ENCODE measurements at regions not wholly inside any gene's neighbourhood (a gene's known extent, or its start where the extent isn't known, plus 50 kb on each side); places are given as distances from the start of the nearest gene placed in this dataset.

GRCh38 chr9:80948066-80948465 is 741.3 kb downstream of the TLE1 start:
- Histone ChIP-seq H3K9me3 (replicated peaks; ENCODE audit: insufficient read depth, low read length) (no peaks in the 10 kb centered on the region), H4K20me1 (ENCODE audit: insufficient read depth, low read length) (no peaks in the 10 kb centered on the region), H3K4me2 (ENCODE audit: low read depth, low read length) (no peak overlapping the region), H3K36me3 (replicated peaks; ENCODE audit: insufficient read depth, low read length) (no peaks in the 10 kb centered on the region), H3K4me1 (ENCODE audit: low read length) (no peaks in the 10 kb centered on the region), H3K9ac (ENCODE audit: low read length) (no peak overlapping the region), H3K4me3 (ENCODE audit: low read length) (no peak overlapping the region), H3K79me2 (ENCODE audit: low read length) (no peaks in the 10 kb centered on the region), H3K9me2 (replicated peaks; ENCODE audit: insufficient read depth, low read length) (no peaks in the 10 kb centered on the region), H3K27me3 (replicated peaks; ENCODE audit: insufficient read depth, low read length) (no peaks in the 10 kb centered on the region), H3K27ac (ENCODE audit: low read length) (no peak overlapping the region), H2AFZ (ENCODE audit: low read length) (no peak overlapping the region), H3F3A (ENCODE audit: insufficient read depth, low read length) (no peaks in the 10 kb centered on the region)
- DNase-seq = no peak
- no peak for TF ChIP-seq EZH2 (optimal IDR thresholded peaks at IDR 0.05; ENCODE audit: low read depth, low read length)
- no peak for TF ChIP-seq CTCF (IDR thresholded peaks at IDR 0.05; ENCODE audit: low read length)
- TF ChIP-seq EZH2phosphoT487 (IDR thresholded peaks at IDR 0.05; ENCODE audit: low read length) = no peak

GRCh38 chr9:80946496-80947170 is 742.7 kb downstream of the TLE1 start:
- H3K79me2 ChIP-seq (ENCODE audit: low read length) = no peaks in the 10 kb centered on the region
- no peaks in the 10 kb centered on the region for H3K9me3 ChIP-seq (replicated peaks; ENCODE audit: insufficient read depth, low read length)
- H3K27me3 ChIP-seq (replicated peaks; ENCODE audit: insufficient read depth, low read length) = no peaks in the 10 kb centered on the region
- H3K9me2 ChIP-seq (replicated peaks; ENCODE audit: insufficient read depth, low read length) = no peaks in the 10 kb centered on the region
- no peaks in the 10 kb centered on the region for H3F3A ChIP-seq (ENCODE audit: insufficient read depth, low read length)
- H3K4me2 ChIP-seq (ENCODE audit: low read depth, low read length) = no peak overlapping the region
- no peak overlapping the region for H3K27ac ChIP-seq (ENCODE audit: low read length)
- DNase-seq = no peak
- TF ChIP-seq CTCF (IDR thresholded peaks at IDR 0.05; ENCODE audit: low read length) (no peak), EZH2phosphoT487 (IDR thresholded peaks at IDR 0.05; ENCODE audit: low read length) (no peak), EZH2 (optimal IDR thresholded peaks at IDR 0.05; ENCODE audit: low read depth, low read length) (no peak)
- no peaks in the 10 kb centered on the region for H3K36me3 ChIP-seq (replicated peaks; ENCODE audit: insufficient read depth, low read length)
- H3K4me3 ChIP-seq (ENCODE audit: low read length) = no peak overlapping the region
- no peaks in the 10 kb centered on the region for H4K20me1 ChIP-seq (ENCODE audit: insufficient read depth, low read length)
- H2AFZ ChIP-seq (ENCODE audit: low read length) = no peak overlapping the region
- H3K9ac ChIP-seq (ENCODE audit: low read length) = no peak overlapping the region
- H3K4me1 ChIP-seq (ENCODE audit: low read length) = no peaks in the 10 kb centered on the region

GRCh38 chr9:80945436-80945835 is 743.9 kb downstream of the TLE1 start:
- Histone ChIP-seq H3K36me3 (replicated peaks; ENCODE audit: insufficient read depth, low read length) (no peaks in the 10 kb centered on the region), H2AFZ (ENCODE audit: low read length) (no peak overlapping the region), H3K27me3 (replicated peaks; ENCODE audit: insufficient read depth, low read length) (no peaks in the 10 kb centered on the region), H3K9ac (ENCODE audit: low read length) (no peak overlapping the region), H4K20me1 (ENCODE audit: insufficient read depth, low read length) (no peaks in the 10 kb centered on the region), H3K4me1 (ENCODE audit: low read length) (no peaks in the 10 kb centered on the region), H3K79me2 (ENCODE audit: low read length) (no peaks in the 10 kb centered on the region), H3K4me2 (ENCODE audit: low read depth, low read length) (no peak overlapping the region), H3K9me3 (replicated peaks; ENCODE audit: insufficient read depth, low read length) (no peaks in the 10 kb centered on the region), H3K27ac (ENCODE audit: low read length) (no peak overlapping the region), H3F3A (ENCODE audit: insufficient read depth, low read length) (no peaks in the 10 kb centered on the region), H3K4me3 (ENCODE audit: low read length) (no peak overlapping the region), H3K9me2 (replicated peaks; ENCODE audit: insufficient read depth, low read length) (no peaks in the 10 kb centered on the region)
- DNase-seq = no peak
- no peak for TF ChIP-seq CTCF (IDR thresholded peaks at IDR 0.05; ENCODE audit: low read length)
- no peak for TF ChIP-seq EZH2phosphoT487 (IDR thresholded peaks at IDR 0.05; ENCODE audit: low read length)
- no peak for TF ChIP-seq EZH2 (optimal IDR thresholded peaks at IDR 0.05; ENCODE audit: low read depth, low read length)
